ENCODE measurements at regions not wholly inside any gene's neighbourhood (a gene's known extent, or its start where the extent isn't known, plus 50 kb on each side); places are given as distances from the start of the nearest gene placed in this dataset.
"Not testable (repeated sequence)": the region's sequence is repeated elsewhere in the genome, so short reads cannot be mapped to it uniquely, and the experiment has no call there.

GRCh38 chr6:112983713-112984261 lies 636.7 kb downstream of the RFPL4B start:
- no peak for DNase-seq (ENCODE audit: low read depth in 2 of 2)

- no peak for DNase-seq (ENCODE audit: low read depth in 2 of 2)
These were observed 637.8 kb downstream of the RFPL4B start for GRCh38 chr6:112984899-112985298.

DNA sequence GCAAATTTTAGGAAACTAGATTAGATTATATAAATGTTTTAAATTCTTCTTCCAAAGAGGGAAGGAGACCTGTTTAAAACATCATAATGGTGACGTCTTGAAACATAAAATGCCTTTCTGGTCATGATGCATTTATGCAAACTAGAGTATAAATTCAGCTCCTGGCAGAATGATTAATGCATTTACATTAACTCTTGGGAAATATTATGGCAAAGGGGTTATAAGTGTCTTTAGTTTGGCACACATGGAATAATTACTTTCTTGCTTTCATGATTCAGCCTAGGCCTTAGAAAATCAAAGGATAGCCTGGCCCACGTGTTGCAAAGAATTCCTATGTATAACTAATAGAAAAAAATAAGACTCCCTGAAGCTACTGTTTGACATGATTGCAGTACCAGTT lies 639.2 kb downstream of the RFPL4B start:
- no peak for DNase-seq (ENCODE audit: low read depth in 2 of 2)

- DNase-seq (ENCODE audit: low read depth in 2 of 2), result no peak
These were observed 641.6 kb downstream of the RFPL4B start for GRCh38 chr6:112988748-112989147.

DNA sequence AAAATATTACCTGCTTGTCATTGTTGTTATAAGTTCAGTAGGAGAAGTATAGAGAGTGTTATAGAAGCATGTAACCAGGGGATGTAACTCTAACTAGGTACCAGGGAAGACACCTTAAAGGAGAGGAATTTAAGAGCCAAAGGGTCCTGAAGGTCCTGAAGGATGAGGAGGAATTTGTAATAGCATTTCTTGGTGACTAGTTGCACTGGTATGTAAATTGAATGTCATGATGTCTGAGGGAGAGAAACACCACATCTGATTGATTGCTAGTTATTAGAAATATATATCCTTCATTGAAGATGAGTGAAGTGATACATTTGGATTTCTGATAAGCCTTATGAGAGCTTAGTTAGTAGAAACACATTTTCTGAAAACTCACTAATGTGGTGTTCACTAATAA lies 643.8 kb downstream of the RFPL4B start:
- DNase-seq (ENCODE audit: low read depth in 2 of 2), result no peak

- DNase-seq (ENCODE audit: low read depth in 2 of 2), result no peak
These were observed 644.8 kb downstream of the RFPL4B start for GRCh38 chr6:112991912-112992311.

- DNase-seq (ENCODE audit: low read depth in 2 of 2), result no peak
These were observed 650.4 kb downstream of the RFPL4B start for GRCh38 chr6:112997421-112998085.

GRCh38 chr6:113004054-113004453 lies 656.9 kb downstream of the RFPL4B start:
- no peak for DNase-seq (ENCODE audit: low read depth in 2 of 2)

- no peak for DNase-seq (ENCODE audit: low read depth in 2 of 2)
These were observed 657.5 kb downstream of the RFPL4B start for GRCh38 chr6:113004470-113005270.

GRCh38 chr6:113006494-113006893 lies 659.4 kb downstream of the RFPL4B start:
- no peak for DNase-seq (ENCODE audit: low read depth in 2 of 2)

- DNase-seq (ENCODE audit: low read depth in 2 of 2), result no peak
These were observed 662.6 kb downstream of the RFPL4B start for GRCh38 chr6:113009682-113010081.

DNA sequence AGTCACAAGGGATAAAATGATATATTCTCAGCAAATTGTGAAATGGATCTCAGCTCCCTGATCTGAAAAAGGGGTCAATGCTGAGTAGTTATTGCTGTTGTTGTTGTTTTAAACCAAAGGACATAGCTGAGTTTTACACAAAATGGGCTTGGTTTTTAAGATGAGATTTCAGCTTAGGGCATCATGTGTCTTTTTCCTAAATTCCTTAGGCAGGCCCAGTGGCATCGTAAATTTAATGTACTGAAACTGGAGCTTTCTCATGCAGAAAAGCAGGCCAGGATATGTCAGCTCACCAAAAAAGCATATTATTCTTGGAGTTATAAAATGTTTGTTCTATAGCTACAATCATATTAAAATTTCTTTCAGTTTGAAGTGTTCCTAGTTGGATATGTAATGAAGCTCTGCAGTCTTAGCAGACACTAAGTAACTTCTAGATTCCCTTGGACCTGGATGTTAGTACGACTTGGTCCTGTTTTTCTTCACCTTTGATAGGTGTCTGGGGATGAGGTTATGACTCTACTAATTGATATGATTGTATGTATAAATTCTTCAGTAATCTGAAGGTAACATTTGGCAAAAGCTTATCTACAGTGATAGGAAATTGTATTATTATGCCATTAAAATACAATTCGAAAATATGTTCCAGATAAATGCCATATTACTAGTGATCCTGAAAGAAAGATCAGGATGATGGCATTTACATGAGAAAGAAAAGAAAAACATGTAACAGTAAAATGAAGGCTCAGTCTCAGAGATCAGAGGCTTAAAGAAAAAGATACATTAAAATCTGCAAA lies 663.3 kb downstream of the RFPL4B start:
- no peak for DNase-seq (ENCODE audit: low read depth in 2 of 2)

DNA sequence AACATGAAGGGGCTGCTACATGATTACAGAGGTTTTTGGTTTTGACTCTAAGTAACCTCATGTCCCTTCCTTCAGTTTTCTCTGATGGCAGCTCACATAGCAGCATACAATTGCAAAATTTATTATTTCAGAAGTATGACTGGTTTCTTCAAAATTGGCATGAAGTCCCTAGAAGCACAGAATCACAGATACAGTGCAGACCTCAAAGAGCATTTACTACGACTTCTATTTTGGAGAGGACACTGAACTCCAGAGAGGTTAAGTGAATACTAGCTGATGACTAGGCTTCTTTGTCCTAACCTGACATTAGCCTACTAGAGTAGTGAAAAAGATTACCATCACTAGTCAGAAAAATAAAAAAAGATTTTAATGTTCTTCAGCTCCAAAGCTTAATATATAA lies 664.3 kb downstream of the RFPL4B start:
- no peak for DNase-seq (ENCODE audit: low read depth in 2 of 2)

GRCh38 chr6:113011801-113012200 lies 664.7 kb downstream of the RFPL4B start:
- DNase-seq (ENCODE audit: low read depth in 2 of 2), result no peak

GRCh38 chr6:113015249-113015648 lies 668.1 kb downstream of the RFPL4B start:
- no peak for DNase-seq (ENCODE audit: low read depth in 2 of 2)

DNA sequence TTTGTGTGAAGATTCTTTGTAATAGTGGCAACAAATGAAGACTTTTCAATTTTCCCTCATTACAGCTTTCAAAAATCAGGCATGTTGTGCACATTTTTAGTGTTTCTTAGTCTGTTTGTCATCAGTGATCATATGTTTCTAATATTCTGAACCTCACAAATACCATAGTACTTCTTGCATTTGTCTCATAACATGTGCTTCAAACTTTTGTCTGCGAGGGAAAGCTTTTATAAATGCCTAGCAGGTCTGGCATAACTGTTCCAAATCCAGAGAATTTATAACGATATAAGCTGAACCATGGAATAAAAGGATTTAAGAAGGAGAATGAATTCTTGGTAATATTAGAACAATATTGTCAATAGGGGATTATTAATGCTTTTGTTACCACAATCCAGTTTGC lies 670.2 kb downstream of the RFPL4B start:
- DNase-seq (ENCODE audit: low read depth in 2 of 2), result no peak

GRCh38 chr6:113018351-113019151 lies 671.4 kb downstream of the RFPL4B start:
- no peak for DNase-seq (ENCODE audit: low read depth in 2 of 2)

- no peak for DNase-seq (ENCODE audit: low read depth in 2 of 2)
These were observed 672.0 kb downstream of the RFPL4B start for GRCh38 chr6:113019176-113019575.

DNA sequence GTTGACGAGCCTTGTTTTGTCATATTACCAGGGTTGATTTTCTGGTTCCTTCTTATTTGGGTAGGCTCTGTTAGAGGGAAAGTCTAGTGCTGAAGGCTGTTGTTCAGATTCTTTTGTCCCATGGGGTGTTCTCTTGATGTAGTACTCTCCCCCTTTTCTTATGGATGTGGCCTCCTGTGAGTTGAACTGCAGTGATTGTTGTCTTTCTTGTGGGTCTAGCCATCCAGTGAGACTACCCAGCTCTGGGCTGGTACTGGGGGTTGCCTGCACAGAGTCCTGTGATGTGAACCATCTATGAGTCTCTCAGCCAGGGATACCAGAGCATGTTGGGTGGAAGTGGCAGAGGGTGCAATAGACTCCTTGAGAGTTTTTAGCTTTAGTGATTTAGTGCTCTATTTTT lies 680.6 kb downstream of the RFPL4B start:
- no peak for DNase-seq (ENCODE audit: low read depth in 2 of 2)

DNA sequence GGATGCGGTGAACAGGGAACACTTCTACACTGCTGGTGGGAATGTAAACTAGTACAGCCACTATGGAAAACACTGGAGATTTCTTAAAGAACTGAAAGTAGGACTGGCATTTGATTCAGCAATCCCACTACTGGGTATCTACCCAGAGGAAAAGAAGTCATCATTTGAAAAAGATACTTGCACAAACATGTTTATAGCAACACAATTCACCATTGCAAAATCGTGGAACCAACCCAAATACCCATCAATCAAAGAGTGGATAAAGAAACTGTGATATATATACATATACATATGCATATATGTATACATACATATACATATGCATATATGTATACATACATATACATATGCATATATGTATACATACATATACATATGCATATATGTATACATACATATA lies 682.0 kb downstream of the RFPL4B start:
- DNase-seq (ENCODE audit: low read depth in 2 of 2), result not testable (repeated sequence)

GRCh38 chr6:113031591-113032238 lies 684.6 kb downstream of the RFPL4B start:
- DNase-seq (ENCODE audit: low read depth in 2 of 2), result no peak
